ENCODE measurements at regions not wholly inside any gene's neighbourhood (a gene's known extent, or its start where the extent isn't known, plus 50 kb on each side); places are given as distances from the start of the nearest gene placed in this dataset.

DNA sequence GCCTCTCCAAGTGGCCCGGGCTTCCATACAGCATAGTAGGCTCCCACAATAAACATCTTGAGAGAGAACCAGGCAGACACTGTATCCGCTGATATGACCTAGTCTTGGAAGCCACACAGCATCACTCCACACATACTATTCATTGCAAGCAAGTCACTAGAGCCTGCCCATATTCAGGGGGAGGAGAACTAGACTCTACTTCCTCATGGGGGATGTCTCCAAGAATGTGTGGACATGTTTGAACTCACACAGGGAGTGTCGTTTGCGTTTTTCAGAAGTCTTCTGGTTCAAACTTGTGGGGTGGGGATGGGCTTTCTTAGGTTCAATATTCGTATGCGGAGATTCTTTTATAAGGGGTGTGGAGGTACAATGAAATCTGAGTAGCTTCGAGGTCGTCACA, 232.6 kb upstream of the HABP2 start:
- TF ChIP-seq CTCF (IDR thresholded peaks at IDR 0.05; ENCODE audit: low read length) = no peak
- TF ChIP-seq EZH2 (optimal IDR thresholded peaks at IDR 0.05; ENCODE audit: low read depth, low read length) = no peak
- no peak for TF ChIP-seq EZH2phosphoT487 (IDR thresholded peaks at IDR 0.05; ENCODE audit: low read length)

Measured in MM.1S (cell line).